Stimulated activated naive CD4-positive, alpha-beta T cell (primary cell): ENCODE measurements at regions not wholly inside any gene's neighbourhood (a gene's known extent, or its start where the extent isn't known, plus 50 kb on each side); places are given as distances from the start of the nearest gene placed in this dataset.
"Not testable (repeated sequence)": the region's sequence is repeated elsewhere in the genome, so short reads cannot be mapped to it uniquely, and the experiment has no call there.

Experiments
- DNase-seq, 6 experiments: peaks; one replicate each; lab custom pipeline; 2025; lab: John Stamatoyannopoulos, UW

DNA sequence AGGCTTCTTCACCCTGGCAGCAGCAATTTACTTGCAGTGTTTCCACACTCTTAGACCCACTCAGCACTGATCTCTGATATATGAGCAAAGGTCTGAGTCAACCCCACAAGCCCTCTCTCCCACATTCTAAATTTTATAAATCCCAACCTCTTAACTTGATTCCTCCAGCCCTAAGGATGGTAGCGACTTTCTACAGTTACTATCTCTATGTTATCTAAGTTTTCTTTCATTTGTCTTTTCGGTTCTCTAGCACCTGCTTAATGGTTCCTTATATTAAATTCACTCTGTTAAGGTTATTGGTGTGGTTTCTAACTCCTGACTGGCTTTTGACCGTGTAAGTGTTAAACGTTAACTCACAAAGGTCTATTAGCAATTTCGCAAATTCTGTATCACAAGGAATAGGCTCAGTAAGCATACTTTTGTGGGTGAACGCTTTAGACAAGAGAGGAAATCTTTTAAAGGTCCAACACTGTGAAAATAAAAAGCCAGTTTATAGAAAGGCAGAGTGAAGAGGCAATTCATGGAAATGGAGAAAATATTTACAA is 99.3 kb downstream of the DLEU7 start:
- no peak for DNase-seq

DNA sequence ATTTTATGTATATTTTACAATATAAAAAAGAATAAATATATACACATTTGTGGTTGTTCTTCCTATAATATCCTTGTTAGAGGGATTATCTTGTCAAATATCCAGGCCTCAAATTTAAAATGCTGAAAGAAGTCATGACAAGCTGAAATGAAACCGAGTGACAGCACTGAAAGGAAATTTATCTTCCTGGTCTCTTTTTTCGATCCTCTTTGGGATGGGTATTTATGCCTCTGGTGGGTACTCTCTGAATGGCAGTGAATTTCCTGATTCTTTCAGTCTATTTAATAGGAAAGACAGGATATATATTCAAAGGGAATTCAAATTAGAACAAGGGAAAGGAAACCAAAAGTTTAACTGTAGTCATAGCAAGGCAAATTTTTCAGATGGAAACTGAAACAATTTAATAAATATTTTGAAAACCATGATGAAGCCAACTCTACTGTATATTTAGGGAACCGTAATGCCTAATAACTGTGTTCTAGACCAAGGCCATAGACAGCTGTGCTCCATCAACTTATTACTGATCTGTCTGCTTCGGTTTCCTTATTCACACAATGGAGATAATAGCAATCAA is 97.9 kb downstream of the DLEU7 start:
- no peak for DNase-seq

DNA sequence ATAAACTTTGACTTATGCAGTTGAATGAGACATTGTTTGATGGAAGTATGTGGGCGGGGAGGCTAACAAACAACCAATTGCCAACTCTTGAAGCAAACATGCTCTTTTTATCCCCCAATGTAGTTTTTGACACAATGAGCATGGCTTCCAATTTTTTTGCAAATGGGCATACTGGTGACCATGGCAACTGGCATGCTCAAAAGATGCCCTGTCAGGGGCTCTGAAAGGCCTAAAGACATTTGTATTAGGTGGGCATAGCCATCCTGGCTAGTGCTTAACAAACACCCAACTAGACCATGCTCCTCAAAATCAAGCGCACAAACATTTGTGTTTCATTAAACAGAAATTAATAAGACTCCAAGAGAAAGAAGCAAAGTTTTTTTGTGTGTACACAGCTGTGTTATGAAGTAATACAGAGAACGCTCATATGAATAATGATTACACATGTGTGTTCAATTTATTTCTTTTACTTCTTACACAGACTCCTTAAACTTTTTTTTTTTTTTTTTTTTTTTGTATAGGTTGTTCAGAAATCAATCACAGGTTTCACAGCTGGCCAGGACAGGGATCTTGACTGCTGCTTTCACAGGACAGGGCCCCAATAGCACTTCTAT is 95.6 kb downstream of the DLEU7 start:
- no peak for DNase-seq

DNA sequence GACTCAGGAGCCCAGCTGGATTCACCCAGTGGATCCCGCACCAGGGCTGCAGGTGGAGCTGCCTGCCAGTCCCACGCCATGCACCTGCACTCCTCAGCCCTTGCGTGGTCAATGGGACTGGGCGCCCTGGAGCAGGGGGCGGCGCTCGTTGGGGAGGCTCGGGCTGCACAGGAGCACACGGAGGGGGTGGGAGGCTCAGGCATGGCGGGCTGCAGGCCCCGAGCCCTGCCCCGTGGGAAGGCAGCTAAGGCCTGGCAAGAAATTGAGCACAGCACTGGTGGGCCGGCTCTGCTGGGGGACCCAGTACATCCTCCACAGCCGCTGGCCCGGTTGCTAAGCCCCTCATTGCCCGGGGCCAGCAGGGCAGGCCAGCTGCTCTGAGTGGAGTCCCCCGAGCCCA is 90.3 kb downstream of the DLEU7 start:
- DNase-seq: not testable (repeated sequence)

GRCh38 chr13:50755862-50756685 is 87.4 kb downstream of the DLEU7 start:
- not testable (repeated sequence) for DNase-seq

- DNase-seq: no peak
Measured at GRCh38 chr13:50757008-50757407, 86.5 kb downstream of the DLEU7 start.

DNA sequence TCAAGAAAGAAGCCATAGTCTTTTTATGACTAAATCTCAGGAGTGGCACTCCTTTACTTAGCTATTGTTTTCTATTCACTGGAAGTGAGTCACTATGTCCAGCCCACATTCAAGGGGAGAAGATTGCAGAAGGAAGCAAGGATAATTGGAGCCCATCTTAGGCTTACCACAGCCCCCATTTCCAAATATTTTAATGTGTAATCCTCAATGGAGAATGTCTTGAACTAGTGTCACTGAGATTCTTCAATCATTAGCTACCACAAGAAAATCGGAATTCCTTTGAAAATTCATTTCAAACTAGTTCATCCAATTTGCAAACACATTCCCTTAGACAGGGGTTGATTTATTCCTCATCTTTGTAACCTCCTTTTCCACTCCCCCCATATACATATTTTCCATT is 84.7 kb downstream of the DLEU7 start:
- DNase-seq: no peak

DNA sequence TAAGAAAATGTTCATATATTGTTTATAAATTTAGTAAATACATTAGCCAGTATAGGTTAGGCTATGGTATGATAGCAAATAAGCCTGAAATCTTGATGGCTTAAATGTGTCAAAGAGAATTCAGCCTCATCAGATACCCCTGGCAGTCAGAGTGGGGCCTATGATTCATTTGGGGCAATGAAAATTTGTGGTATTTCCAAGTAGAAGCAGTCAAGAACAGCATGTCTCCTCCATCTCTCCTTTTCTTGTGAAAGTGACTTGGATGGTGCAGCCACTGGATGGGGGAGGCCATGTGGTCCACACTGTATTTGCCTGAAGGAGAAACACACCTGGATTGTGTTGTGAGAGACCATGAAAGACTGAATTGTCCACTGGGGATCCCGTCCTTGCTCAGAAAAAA is 82.7 kb downstream of the DLEU7 start:
- DNase-seq: no peak

DNA sequence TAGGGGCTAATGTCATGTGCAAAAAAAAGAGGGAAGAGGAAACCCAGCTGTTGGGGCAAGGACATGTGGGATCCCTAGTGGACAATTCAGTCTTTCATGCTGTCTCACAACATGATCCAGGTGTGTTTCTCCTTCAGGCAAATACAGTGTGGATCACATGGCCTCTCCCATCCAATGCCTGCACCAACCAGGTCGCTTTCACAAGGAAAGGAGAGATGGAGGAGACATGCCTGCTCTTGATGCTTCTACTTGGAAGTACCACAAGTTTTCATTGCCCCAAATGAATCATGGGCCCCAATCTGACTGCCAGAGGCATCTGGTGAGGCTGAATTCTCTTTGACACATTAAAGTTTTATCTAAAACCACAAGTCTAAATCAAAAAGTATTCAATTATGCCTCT is 82.1 kb downstream of the DLEU7 start:
- no peak for DNase-seq

DNA sequence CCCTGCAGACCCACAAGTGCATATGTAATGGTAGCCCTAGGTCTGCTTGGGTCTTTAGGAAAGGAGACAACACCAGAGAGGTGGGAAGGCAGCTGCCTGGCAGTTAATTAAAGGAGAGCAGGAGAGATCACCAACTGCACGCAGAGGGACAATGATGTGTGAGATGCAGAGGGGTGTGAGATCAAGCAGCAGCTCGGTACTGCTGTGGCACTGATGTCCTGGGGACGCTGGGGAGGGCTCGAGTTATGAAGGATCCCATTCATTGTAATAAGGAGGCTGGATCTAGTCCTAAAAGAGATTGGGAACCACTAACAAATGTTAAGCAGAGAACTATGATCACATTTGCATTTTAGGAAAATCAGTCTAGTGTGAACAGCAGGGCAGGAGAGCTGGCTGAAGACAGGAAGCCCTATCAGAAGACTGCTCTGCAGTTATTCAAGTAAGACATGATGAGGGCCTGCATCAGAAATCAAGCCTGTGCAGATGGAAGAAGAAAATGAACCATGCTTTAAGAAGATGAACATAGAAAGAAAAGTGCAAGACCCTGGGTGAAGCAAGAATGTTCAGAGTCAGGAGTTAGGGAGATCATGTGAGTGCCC is 80.4 kb downstream of the DLEU7 start:
- DNase-seq: no peak

DNA sequence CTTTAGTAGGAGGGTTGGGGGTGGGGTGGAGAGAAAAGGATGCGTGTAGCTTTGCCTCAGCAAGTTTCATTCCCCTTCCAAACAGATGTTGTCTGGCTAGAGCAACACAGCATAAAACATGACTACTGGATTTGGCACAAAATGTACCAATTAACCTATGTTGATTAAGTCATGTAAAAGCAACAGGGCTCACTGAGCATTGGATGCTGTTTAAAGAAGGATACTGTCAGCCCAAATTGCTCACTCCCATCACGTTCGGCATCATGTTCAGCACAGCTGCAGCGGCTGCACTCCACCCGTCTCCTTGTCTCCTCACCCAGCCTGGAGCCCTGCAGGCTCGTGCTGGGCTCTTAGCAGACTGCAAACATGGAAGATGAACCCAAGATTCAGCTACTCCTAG is 77.5 kb downstream of the DLEU7 start:
- no peak for DNase-seq

DNA sequence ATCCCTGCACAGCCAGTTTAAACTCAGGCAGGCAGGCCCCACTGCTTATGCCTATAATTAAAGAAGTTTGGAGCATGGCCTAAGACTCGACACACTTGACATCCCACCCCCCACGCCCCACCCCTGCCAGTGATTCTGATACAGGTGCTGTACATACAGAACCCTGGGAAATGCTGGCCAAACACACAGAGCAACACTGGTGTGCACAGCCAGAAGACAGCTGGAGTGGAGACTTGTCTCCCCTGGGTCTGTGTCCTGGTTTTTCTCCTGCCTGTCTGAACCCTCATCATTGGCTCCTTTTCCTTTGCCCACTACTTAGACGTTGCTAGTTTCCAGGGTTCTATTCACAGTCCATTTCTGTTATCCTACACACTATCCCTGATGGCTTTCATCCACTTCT is 76.8 kb downstream of the DLEU7 start:
- DNase-seq: no peak

GRCh38 chr13:50772881-50773280 is 70.6 kb downstream of the DLEU7 start:
- not testable (repeated sequence) for DNase-seq
